ENCODE measurements at regions not wholly inside any gene's neighbourhood (a gene's known extent, or its start where the extent isn't known, plus 50 kb on each side); places are given as distances from the start of the nearest gene placed in this dataset.

DNA sequence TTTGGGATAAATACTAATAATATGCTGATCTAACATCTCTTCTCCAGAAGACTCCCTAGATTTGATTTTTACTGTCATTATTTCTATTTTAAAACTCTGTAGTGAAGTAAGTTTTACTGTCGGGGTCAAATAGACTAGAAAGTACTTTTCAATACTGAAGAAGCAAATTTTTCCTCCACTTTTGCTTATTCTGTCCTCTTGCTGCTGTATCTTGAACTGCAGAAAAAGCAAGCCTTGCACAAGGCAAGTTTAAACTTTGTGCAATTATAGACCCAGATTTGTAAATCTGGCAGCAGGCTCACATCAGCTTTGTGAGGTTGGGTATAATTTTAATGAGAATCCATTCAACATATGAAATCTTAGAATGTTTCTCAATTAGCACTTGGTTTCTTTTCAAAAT, 151.1 kb upstream of the ETS2 start:
- no peaks in the 10 kb centered on the region for H3K79me2 ChIP-seq (ENCODE audit: control insufficient read depth, insufficient read depth, low read length)
- no peak for DNase-seq (ENCODE audit: low read depth in 2 of 2)
- no peak overlapping the region for H3K4me2 ChIP-seq (ENCODE audit: extremely low read depth, insufficient read depth, low read length)
- no peaks in the 10 kb centered on the region for H3K9me3 ChIP-seq (ENCODE audit: control insufficient read depth, insufficient read depth, low read depth, low read length)
- H3K9ac ChIP-seq (ENCODE audit: insufficient read depth, low read length) = no peak overlapping the region
- H3K4me3 ChIP-seq (replicated peaks in 1 of 4; ENCODE audit: control extremely low read depth in 1 of 4, insufficient read depth in 1 of 4, low read depth in 3 of 4, low read length in 4 of 4) = no peak overlapping the region
- no peak overlapping the region for H3K27ac ChIP-seq (ENCODE audit: insufficient read depth, low read length)
- no peaks in the 10 kb centered on the region for H3K4me1 ChIP-seq (ENCODE audit: control insufficient read depth, extremely low read depth, insufficient read depth, low read length)
- no peaks in the 10 kb centered on the region for H3K36me3 ChIP-seq (ENCODE audit: control insufficient read depth, insufficient read depth, low read length)
- TF ChIP-seq, protein P1, sequence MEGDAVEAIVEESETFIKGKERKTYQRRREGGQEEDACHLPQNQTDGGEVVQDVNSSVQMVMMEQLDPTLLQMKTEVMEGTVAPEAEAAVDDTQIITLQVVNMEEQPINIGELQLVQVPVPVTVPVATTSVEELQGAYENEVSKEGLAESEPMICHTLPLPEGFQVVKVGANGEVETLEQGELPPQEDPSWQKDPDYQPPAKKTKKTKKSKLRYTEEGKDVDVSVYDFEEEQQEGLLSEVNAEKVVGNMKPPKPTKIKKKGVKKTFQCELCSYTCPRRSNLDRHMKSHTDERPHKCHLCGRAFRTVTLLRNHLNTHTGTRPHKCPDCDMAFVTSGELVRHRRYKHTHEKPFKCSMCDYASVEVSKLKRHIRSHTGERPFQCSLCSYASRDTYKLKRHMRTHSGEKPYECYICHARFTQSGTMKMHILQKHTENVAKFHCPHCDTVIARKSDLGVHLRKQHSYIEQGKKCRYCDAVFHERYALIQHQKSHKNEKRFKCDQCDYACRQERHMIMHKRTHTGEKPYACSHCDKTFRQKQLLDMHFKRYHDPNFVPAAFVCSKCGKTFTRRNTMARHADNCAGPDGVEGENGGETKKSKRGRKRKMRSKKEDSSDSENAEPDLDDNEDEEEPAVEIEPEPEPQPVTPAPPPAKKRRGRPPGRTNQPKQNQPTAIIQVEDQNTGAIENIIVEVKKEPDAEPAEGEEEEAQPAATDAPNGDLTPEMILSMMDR (conservative IDR thresholded peaks at IDR 0.05 in 1 of 2, IDR thresholded peaks at IDR 0.05 in 1 of 2; ENCODE audit: low read depth in 1 of 2, low read length in 2 of 2) = no peak
- TF ChIP-seq EZH2 (IDR thresholded peaks at IDR 0.05; ENCODE audit: low read length, missing control alignments) = no peak
- H4K20me1 ChIP-seq (ENCODE audit: control insufficient read depth, extremely low read depth, insufficient read depth, low read length) = no peaks in the 10 kb centered on the region
- no peak overlapping the region for H2AFZ ChIP-seq (ENCODE audit: low read length)
- peaks cover 40% of the 10 kb centered on the region for H3K27me3 ChIP-seq (ENCODE audit: control insufficient read depth, insufficient read depth, low read length)

DNA sequence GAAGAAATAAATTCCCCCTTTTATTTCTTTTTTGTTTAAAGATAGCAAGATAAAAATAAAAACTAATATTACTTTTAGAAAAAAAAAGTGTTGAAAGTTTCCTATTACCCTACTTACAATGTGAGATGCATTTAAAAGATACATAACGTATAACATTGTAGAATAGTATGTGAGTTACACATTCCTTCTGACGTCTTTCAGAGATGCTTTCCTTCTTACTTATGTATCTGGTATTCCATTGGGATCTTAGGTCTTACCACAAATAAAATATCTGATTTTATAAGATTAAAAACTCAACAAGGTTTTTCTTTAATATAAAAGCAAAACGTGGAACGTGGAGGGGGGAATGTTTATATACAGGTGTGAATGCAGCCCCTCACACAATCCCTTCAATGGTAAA, 147.2 kb upstream of the ETS2 start:
- H3K4me1 ChIP-seq (ENCODE audit: control insufficient read depth, extremely low read depth, insufficient read depth, low read length) = peaks cover 5% of the 10 kb centered on the region
- H3K79me2 ChIP-seq (ENCODE audit: control insufficient read depth, insufficient read depth, low read length) = no peaks in the 10 kb centered on the region
- H2AFZ ChIP-seq (ENCODE audit: low read length) = no peak overlapping the region
- no peaks in the 10 kb centered on the region for H3K9me3 ChIP-seq (ENCODE audit: control insufficient read depth, insufficient read depth, low read depth, low read length)
- DNase-seq (ENCODE audit: low read depth in 2 of 2) = peak in 1 of 2 donors; percentile 42
- H3K4me2 ChIP-seq (ENCODE audit: extremely low read depth, insufficient read depth, low read length) = no peak overlapping the region
- H3K27ac ChIP-seq (ENCODE audit: insufficient read depth, low read length) = no peak overlapping the region
- no peak overlapping the region for H3K9ac ChIP-seq (ENCODE audit: insufficient read depth, low read length)
- H4K20me1 ChIP-seq (ENCODE audit: control insufficient read depth, extremely low read depth, insufficient read depth, low read length) = no peaks in the 10 kb centered on the region
- H3K36me3 ChIP-seq (ENCODE audit: control insufficient read depth, insufficient read depth, low read length) = no peaks in the 10 kb centered on the region
- peaks cover 70% of the 10 kb centered on the region for H3K27me3 ChIP-seq (ENCODE audit: control insufficient read depth, insufficient read depth, low read length)
- TF ChIP-seq EZH2 (IDR thresholded peaks at IDR 0.05; ENCODE audit: low read length, missing control alignments) = no peak
- TF ChIP-seq, protein P1 (conservative IDR thresholded peaks at IDR 0.05 in 1 of 2, IDR thresholded peaks at IDR 0.05 in 1 of 2; ENCODE audit: low read depth in 1 of 2, low read length in 2 of 2) = no peak
- H3K4me3 ChIP-seq (replicated peaks in 1 of 4; ENCODE audit: control extremely low read depth in 1 of 4, insufficient read depth in 1 of 4, low read depth in 3 of 4, low read length in 4 of 4) = no peak overlapping the region

DNA sequence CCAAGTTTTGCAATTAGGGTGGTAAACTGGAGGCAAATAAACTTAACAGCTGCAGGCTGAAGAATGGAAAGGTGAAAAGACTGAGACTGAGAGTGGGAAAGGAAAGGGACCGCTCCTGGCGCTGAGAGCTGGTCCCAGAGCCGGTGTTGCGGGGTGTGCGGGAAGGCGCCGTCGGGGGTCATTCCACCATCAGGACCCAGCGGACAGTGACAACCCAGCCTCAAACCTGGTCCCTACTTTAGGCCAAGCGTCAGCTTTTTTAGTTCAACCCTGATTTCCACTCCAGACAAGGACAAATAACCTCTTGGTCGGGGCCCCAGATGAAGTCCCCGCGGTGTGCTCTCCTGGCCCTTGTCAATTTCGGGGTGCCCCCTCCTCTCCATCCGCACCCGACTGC, 145.8 kb upstream of the ETS2 start:
- peaks cover 5% of the 10 kb centered on the region for H3K4me1 ChIP-seq (ENCODE audit: control insufficient read depth, extremely low read depth, insufficient read depth, low read length)
- peaks cover 79% of the 10 kb centered on the region for H3K27me3 ChIP-seq (ENCODE audit: control insufficient read depth, insufficient read depth, low read length)
- TF ChIP-seq EZH2 (IDR thresholded peaks at IDR 0.05; ENCODE audit: low read length, missing control alignments) = peak; percentile 39
- TF ChIP-seq, protein P1 (conservative IDR thresholded peaks at IDR 0.05 in 1 of 2, IDR thresholded peaks at IDR 0.05 in 1 of 2; ENCODE audit: low read depth in 1 of 2, low read length in 2 of 2) = no peak
- no peaks in the 10 kb centered on the region for H3K9me3 ChIP-seq (ENCODE audit: control insufficient read depth, insufficient read depth, low read depth, low read length)
- H2AFZ ChIP-seq (ENCODE audit: low read length) = no peak overlapping the region
- no peaks in the 10 kb centered on the region for H3K36me3 ChIP-seq (ENCODE audit: control insufficient read depth, insufficient read depth, low read length)
- no peaks in the 10 kb centered on the region for H4K20me1 ChIP-seq (ENCODE audit: control insufficient read depth, extremely low read depth, insufficient read depth, low read length)
- no peak overlapping the region for H3K27ac ChIP-seq (ENCODE audit: insufficient read depth, low read length)
- no peak overlapping the region for H3K4me2 ChIP-seq (ENCODE audit: extremely low read depth, insufficient read depth, low read length)
- no peak overlapping the region for H3K4me3 ChIP-seq (replicated peaks in 1 of 4; ENCODE audit: control extremely low read depth in 1 of 4, insufficient read depth in 1 of 4, low read depth in 3 of 4, low read length in 4 of 4)
- no peak for DNase-seq (ENCODE audit: low read depth in 2 of 2)
- no peak overlapping the region for H3K9ac ChIP-seq (ENCODE audit: insufficient read depth, low read length)
- H3K79me2 ChIP-seq (ENCODE audit: control insufficient read depth, insufficient read depth, low read length) = no peaks in the 10 kb centered on the region

All from fibroblast of lung (primary cell).